SK-N-SH (cell line): ENCODE measurements at regions not wholly inside any gene's neighbourhood (a gene's known extent, or its start where the extent isn't known, plus 50 kb on each side); places are given as distances from the start of the nearest gene placed in this dataset.

Experiments used
- CTCF ChIA-PET: fragments of 300-600, 350-600 bp; formaldehyde crosslinking; extraction: SDS; loops from one replicate; lab custom pipeline; 2021; lab: Yijun Ruan, JAX
- POLR2A ChIA-PET: fragments of 350-600 bp; sonication (Branson Sonifier 250); formaldehyde crosslinking; extraction: SDS; loops from one replicate; lab custom pipeline; 2020; ENCODE audit warnings: antibody characterized with exemption, inconsistent platforms; lab: Yijun Ruan, JAX
- DNase-seq: peaks from one replicate; pipeline ENCODE4 v3.0.0; 2012
- H2AFZ ChIP-seq: fragments of 200-600 bp; sonication (generic); 2 replicates; pipeline ENCODE4 v1.8.1; 2016; ENCODE audit warnings: antibody characterized with exemption, mild to moderate bottlenecking, low read depth
- H3F3A ChIP-seq: fragments of 200-600 bp; sonication (generic); replicated peaks from 2 replicates; pipeline ENCODE3; 2016; ENCODE audit warnings: antibody characterized with exemption, mild to moderate bottlenecking; ENCODE audit not compliant: insufficient read depth
- H3K27ac ChIP-seq, 2 experiments: fragments of 200-500 bp in 1 of 2; fragments of 200-600 bp in 1 of 2; sonication (Bioruptor generic) in 1 of 2; sonication (generic), shearing (Covaris generic) in 1 of 2; 2 replicates each; pipeline versions ENCODE4 v1.5.1 to v1.6.1; 2014 to 2016; ENCODE audit warnings: low read depth in 2 of 2, inconsistent platforms in 1 of 2, low read length in 1 of 2, mild to moderate bottlenecking in 1 of 2, mixed read lengths in 1 of 2
- H3K27me3 ChIP-seq: fragments of 200-600 bp; sonication (generic), shearing (Covaris generic); 2 replicates; pipeline ENCODE4 v1.6.1; 2016; ENCODE audit warnings: mixed run types; ENCODE audit not compliant: insufficient read depth
- H3K36me3 ChIP-seq, 2 experiments: fragments of 200-500 bp in 1 of 2; fragments of 200-600 bp in 1 of 2; sonication (Bioruptor generic) in 1 of 2; sonication (generic) in 1 of 2; replicated peaks in 1 of 2; 2 replicates each; pipeline versions ENCODE3 to v1.5.1; 2014 to 2016; ENCODE audit warnings: low read length in 1 of 2, mild to moderate bottlenecking in 1 of 2; ENCODE audit not compliant: insufficient read depth in 2 of 2, control insufficient read depth in 1 of 2
- H3K4me1 ChIP-seq, 2 experiments: fragments of 200-500 bp in 1 of 2; fragments of 200-600 bp in 1 of 2; sonication (Bioruptor generic) in 1 of 2; sonication (generic), shearing (Covaris generic) in 1 of 2; 2 replicates each; pipeline versions ENCODE4 v1.5.1 to v1.6.1; 2014 to 2016; ENCODE audit warnings: low read depth in 1 of 2, low read length in 1 of 2, mixed run types in 1 of 2; ENCODE audit not compliant: insufficient read depth in 2 of 2, control insufficient read depth in 1 of 2
- H3K4me2 ChIP-seq: fragments of 200-600 bp; sonication (generic), shearing (Covaris generic); 2 replicates; pipeline ENCODE4 v1.6.1; 2017; ENCODE audit warnings: mixed run types
- H3K4me3 ChIP-seq, 2 experiments: fragments of 200-500 bp in 1 of 2; fragments of 200-600 bp in 1 of 2; sonication (Bioruptor generic) in 1 of 2; sonication (generic), shearing (Covaris generic) in 1 of 2; 2 replicates each; pipeline versions ENCODE4 v1.5.1 to v1.8.1; 2014 to 2016; ENCODE audit warnings: low read depth in 2 of 2, inconsistent platforms in 1 of 2, low read length in 1 of 2, mild to moderate bottlenecking in 1 of 2, mixed read lengths in 1 of 2, moderate library complexity in 1 of 2
- H3K79me2 ChIP-seq: fragments of 200-600 bp; sonication (generic); 2 replicates; pipeline ENCODE4 v1.8.1; 2017; ENCODE audit warnings: mild to moderate bottlenecking; ENCODE audit not compliant: insufficient read depth
- H3K9ac ChIP-seq: fragments of 200-600 bp; sonication (generic); 2 replicates; pipeline ENCODE4 v1.6.1; 2017; ENCODE audit warnings: mixed run types
- H3K9me2 ChIP-seq: fragments of 200-600 bp; sonication (generic); 2 replicates; pipeline ENCODE4 v1.6.1; 2017; ENCODE audit warnings: mixed run types
- H3K9me3 ChIP-seq: fragments of 200-600 bp; sonication (generic); 2 replicates; pipeline ENCODE4 v1.6.1; 2017; ENCODE audit warnings: mixed run types, mild to moderate bottlenecking, moderate library complexity
- H4K20me1 ChIP-seq: fragments of 200-600 bp; sonication (generic); 2 replicates; pipeline ENCODE4 v1.6.1; 2017; ENCODE audit warnings: mild to moderate bottlenecking, mixed run types; ENCODE audit not compliant: insufficient read depth
- CHD2 ChIP-seq: fragments of 150-350 bp; IDR thresholded peaks from 2 replicates; pipeline ENCODE4 v1.6.1; 2018; ENCODE audit warnings: low read length; ENCODE audit not compliant: partially characterized antibody
- ELF1 ChIP-seq: IDR thresholded peaks from 2 replicates; pipeline ENCODE4 v1.4.0; 2012
- FOXJ3 ChIP-seq: sonication (generic); formaldehyde crosslinking; IDR thresholded peaks from 2 replicates; pipeline ENCODE4 v1.5.1; 2020; ENCODE audit warnings: mild to moderate bottlenecking, missing genetic modification reagents
- GABPA ChIP-seq: IDR thresholded peaks from 2 replicates; pipeline ENCODE4 v1.4.0; 2012; ENCODE audit warnings: low read depth, mild to moderate bottlenecking
- JUND ChIP-seq: IDR thresholded peaks from 2 replicates; pipeline ENCODE4 v1.4.0; 2012
- MEF2A ChIP-seq: IDR thresholded peaks from 2 replicates; pipeline ENCODE4 v1.4.0; 2012; ENCODE audit warnings: low read depth, borderline replicate concordance
- MXI1 ChIP-seq: IDR thresholded peaks from 2 replicates; pipeline ENCODE4 v1.6.1; 2012; ENCODE audit warnings: mild to moderate bottlenecking, low read depth, low read length, improper control_type of control experiment
- RCOR1 ChIP-seq: fragments of 150-350 bp; IDR thresholded peaks from 2 replicates; pipeline ENCODE4 v1.6.1; 2017; ENCODE audit warnings: antibody characterized with exemption, low read length
- RXRA ChIP-seq: IDR thresholded peaks from 2 replicates; pipeline ENCODE4 v1.4.0; 2012; ENCODE audit warnings: low read depth, mild to moderate bottlenecking, borderline replicate concordance
- SMC3 ChIP-seq: IDR thresholded peaks from 2 replicates; pipeline ENCODE4 v1.6.1; 2012; ENCODE audit warnings: low read depth, low read length, improper control_type of control experiment
- ZBTB33 ChIP-seq: IDR thresholded peaks from 2 replicates; pipeline ENCODE4 v1.4.0; 2012; ENCODE audit warnings: low read depth, borderline replicate concordance
- small RNA-seq, 7 experiments: library from RNA; depleted of rRNA; stranded (forward); fragments of <200 nt; gene quantifications; one replicate each; pipeline ENCODE3, GENCODE V24; 2012

- no peak overlapping the region for H3K4me2 ChIP-seq
- H3K36me3 ChIP-seq = no peaks in the 10 kb centered on the region
- H3K4me1 ChIP-seq = no peaks in the 10 kb centered on the region
- no peak overlapping the region for H2AFZ ChIP-seq
- H4K20me1 ChIP-seq = no peaks in the 10 kb centered on the region
- no peak for DNase-seq
- H3K4me3 ChIP-seq = no peak overlapping the region
- no peaks in the 10 kb centered on the region for H3K27me3 ChIP-seq
- H3K27ac ChIP-seq = no peak overlapping the region
- no peaks in the 10 kb centered on the region for H3K9me3 ChIP-seq
- POLR2A ChIA-PET = no interaction called here
- TF ChIP-seq GABPA (no peak), MXI1 (no peak), RCOR1 (no peak), ELF1 (no peak), ZBTB33 (no peak), CHD2 (no peak), RXRA (no peak), SMC3 (no peak), JUND (no peak), FOXJ3 (CRISPR knock-in tag) (no peak), MEF2A (no peak)
- TF ChIP-seq, all 33 proteins: peak for 0
- Histone ChIP-seq H3K9me2 (no peaks in the 10 kb centered on the region), H3K9ac (no peak overlapping the region), H3F3A (no peaks in the 10 kb centered on the region), H3K79me2 (no peaks in the 10 kb centered on the region)
- CTCF ChIA-PET = no interaction called here
Observed at GRCh38 chrX:96246436-96246835, 438.2 kb upstream of the DIAPH2 start.

Small RNA genes in the stretch of these regions (small RNA-seq; reads per million reads assigned to genes)
- gene AL022161.1 (0 reads per million in 7 experiments), gene RN7SL379P (0 to 2.3 (median 0) reads per million in 7 experiments), gene RNA5SP510 (0 reads per million in 7 experiments), gene RPS29P28 (0 reads per million in 7 experiments)
